KMS-11 (cell line): ENCODE measurements at regions not wholly inside any gene's neighbourhood (a gene's known extent, or its start where the extent isn't known, plus 50 kb on each side); places are given as distances from the start of the nearest gene placed in this dataset.

Experiments used
- H2AFZ ChIP-seq: fragments of 200-600 bp; sonication (generic); 2 replicates; pipeline ENCODE4 v1.6.1; 2016; ENCODE audit warnings: antibody characterized with exemption, mixed run types, low read depth
- H3K27ac ChIP-seq: fragments of 200-600 bp; sonication (generic); 2 replicates; pipeline ENCODE4 v1.6.1; 2016; ENCODE audit warnings: mild to moderate bottlenecking, mixed run types
- H3K27me3 ChIP-seq: fragments of 200-600 bp; sonication (generic); 2 replicates; pipeline ENCODE4 v1.6.1; 2017; ENCODE audit warnings: mild to moderate bottlenecking, low read depth, mixed run types, moderate library complexity; ENCODE audit not compliant: insufficient read depth
- H3K36me3 ChIP-seq: fragments of 200-600 bp; sonication (generic); 2 replicates; pipeline ENCODE4 v1.6.1; 2017; ENCODE audit warnings: mild to moderate bottlenecking, mixed run types; ENCODE audit not compliant: insufficient read depth
- H3K4me1 ChIP-seq: fragments of 200-600 bp; sonication (generic); 2 replicates; pipeline ENCODE4 v1.6.1; 2016; ENCODE audit warnings: mild to moderate bottlenecking, low read depth, mixed run types; ENCODE audit not compliant: poor library complexity, severe bottlenecking
- H3K4me2 ChIP-seq: fragments of 200-600 bp; sonication (generic); 2 replicates; pipeline ENCODE4 v1.7.0; 2016; ENCODE audit warnings: mild to moderate bottlenecking, mixed run types
- H3K4me3 ChIP-seq: fragments of 200-600 bp; sonication (generic); IDR thresholded peaks from 2 replicates; pipeline ENCODE4 v1.6.1; 2017; ENCODE audit warnings: low read depth, low read length, mixed read lengths; ENCODE audit not compliant: insufficient read depth
- H3K79me2 ChIP-seq: fragments of 200-600 bp; sonication (generic); 2 replicates; pipeline ENCODE4 v1.6.1; 2016; ENCODE audit warnings: low read depth, mixed run types; ENCODE audit not compliant: insufficient read depth
- H3K9ac ChIP-seq: fragments of 200-600 bp; sonication (generic); 2 replicates; pipeline ENCODE4 v1.6.1; 2016; ENCODE audit warnings: mild to moderate bottlenecking, mixed run types
- H4K20me1 ChIP-seq: fragments of 200-600 bp; sonication (generic); 2 replicates; pipeline ENCODE4 v1.6.1; 2016; ENCODE audit warnings: mild to moderate bottlenecking, mixed run types; ENCODE audit not compliant: insufficient read depth
- CTCF ChIP-seq: fragments of 200-600 bp; sonication (generic); conservative IDR thresholded peaks from 2 replicates; pipeline ENCODE4 v1.6.1; 2017; ENCODE audit warnings: low read depth, mild to moderate bottlenecking, antibody characterized with exemption, low read length, moderate library complexity, mixed read lengths

GRCh38 chr5:74576941-74577456 is 63.5 kb downstream of the ENC1 start:
- Histone ChIP-seq H3K4me3 (no peak overlapping the region), H3K27me3 (no peaks in the 10 kb centered on the region), H3K27ac (peak overlapping the region; percentile 88), H3K4me2 (peak overlapping the region; percentile 62), H4K20me1 (no peaks in the 10 kb centered on the region), H2AFZ (peak overlapping the region; percentile 36; the same call in 1 of the 2 replicates), H3K4me1 (peaks cover 54% of the 10 kb centered on the region), H3K79me2 (no peaks in the 10 kb centered on the region), H3K36me3 (no peaks in the 10 kb centered on the region), H3K9ac (peak overlapping the region; percentile 59)
- no peak for TF ChIP-seq CTCF

GRCh38 chr5:74575741-74576538 is 64.6 kb downstream of the ENC1 start:
- Histone ChIP-seq H2AFZ (peak overlapping the region; percentile 23), H3K4me2 (peak overlapping the region; percentile 62)
- no peak for TF ChIP-seq CTCF

GRCh38 chr5:74570250-74570649 is 70.3 kb downstream of the ENC1 start:
- no peaks in the 10 kb centered on the region for H3K27me3 ChIP-seq
- H3K79me2 ChIP-seq: no peaks in the 10 kb centered on the region
- no peak overlapping the region for H3K27ac ChIP-seq
- no peak overlapping the region for H3K9ac ChIP-seq
- no peak for TF ChIP-seq CTCF
- no peaks in the 10 kb centered on the region for H4K20me1 ChIP-seq
- no peaks in the 10 kb centered on the region for H3K36me3 ChIP-seq
- H2AFZ ChIP-seq: no peak overlapping the region
- H3K4me1 ChIP-seq: peaks cover under 1% of the 10 kb centered on the region
- no peak overlapping the region for H3K4me2 ChIP-seq
- H3K4me3 ChIP-seq: no peak overlapping the region

More at GRCh38 chr5:74575741-74576538, 64.6 kb downstream of the ENC1 start:
- Histone ChIP-seq H3K27ac (peak overlapping the region; percentile 88), H3K4me1 (peaks cover 54% of the 10 kb centered on the region), H3K27me3 (no peaks in the 10 kb centered on the region), H3K9ac (peak overlapping the region; percentile 59), H4K20me1 (no peaks in the 10 kb centered on the region), H3K4me3 (no peak overlapping the region), H3K79me2 (no peaks in the 10 kb centered on the region), H3K36me3 (no peaks in the 10 kb centered on the region)

GRCh38 chr5:74567411-74567995 is 73.0 kb downstream of the ENC1 start:
- no peak overlapping the region for H2AFZ ChIP-seq
- no peak overlapping the region for H3K9ac ChIP-seq
- no peaks in the 10 kb centered on the region for H3K36me3 ChIP-seq
- H3K27me3 ChIP-seq: no peaks in the 10 kb centered on the region
- H3K79me2 ChIP-seq: no peaks in the 10 kb centered on the region
- H4K20me1 ChIP-seq: no peaks in the 10 kb centered on the region
- TF ChIP-seq CTCF: no peak
- H3K27ac ChIP-seq: no peak overlapping the region
- H3K4me2 ChIP-seq: no peak overlapping the region
- no peak overlapping the region for H3K4me3 ChIP-seq
- no peaks in the 10 kb centered on the region for H3K4me1 ChIP-seq
